IMR-90 (cell line): ENCODE measurements at regions not wholly inside any gene's neighbourhood (a gene's known extent, or its start where the extent isn't known, plus 50 kb on each side); places are given as distances from the start of the nearest gene placed in this dataset.

Experiments
- ATAC-seq: fragments of 200-7000 bp; cut with Tn5 transposase; 2 replicates; pipeline ENCODE4 v1.9.1; 2020; ENCODE audit warnings: low read depth, mild to moderate bottlenecking, moderate library complexity
- BruUV-seq: library from RNA; stranded (reverse); fragments of 400-500 nt; replicated peaks from 2 replicates; lab custom pipeline; 2021; lab: Mats Ljungman, UMichigan
- CTCF ChIA-PET: fragments of 300-600 bp; formaldehyde crosslinking; extraction: SDS; loops from one replicate; lab custom pipeline; 2021; ENCODE audit warnings: antibody characterized with exemption; lab: Yijun Ruan, JAX
- POLR2A ChIA-PET: fragments of 300-600 bp; sonication (Branson Sonifier 250); formaldehyde crosslinking; loops from one replicate; lab custom pipeline; 2022; ENCODE audit warnings: antibody characterized with exemption; ENCODE audit not compliant: unreplicated experiment; lab: Charles Lee
- DNase-seq: peaks from one replicate; pipeline ENCODE4 v3.0.0; 2013
- H2AFZ ChIP-seq: replicated peaks from 2 replicates; pipeline ENCODE3; 2013; ENCODE audit warnings: low read length, mild to moderate bottlenecking; ENCODE audit not compliant: poor library complexity
- H2AK5ac ChIP-seq: 2 replicates; pipeline ENCODE4 v1.6.1; 2013; ENCODE audit warnings: low read depth, low read length, inconsistent platforms
- H2AK9ac ChIP-seq: replicated peaks from 2 replicates; pipeline ENCODE3; 2013; ENCODE audit warnings: mild to moderate bottlenecking, low read depth, low read length, moderate library complexity; ENCODE audit not compliant: poor library complexity
- H2BK120ac ChIP-seq: 2 replicates; pipeline ENCODE4 v1.6.1; 2013; ENCODE audit warnings: low read depth, low read length, inconsistent platforms
- H2BK15ac ChIP-seq: 3 replicates; pipeline ENCODE4 v1.6.1; 2013; ENCODE audit warnings: low read depth, low read length, inconsistent platforms
- H2BK20ac ChIP-seq: 2 replicates; pipeline ENCODE4 v1.6.1; 2013; ENCODE audit warnings: low read depth, mild to moderate bottlenecking, inconsistent platforms, low read length, moderate library complexity
- H2BK5ac ChIP-seq: 2 replicates; pipeline ENCODE4 v1.6.1; 2013; ENCODE audit warnings: mild to moderate bottlenecking, low read depth, low read length, inconsistent platforms; ENCODE audit not compliant: poor library complexity, severe bottlenecking
- H3K14ac ChIP-seq: replicated peaks from 2 replicates; pipeline ENCODE4 v1.6.1; 2013; ENCODE audit warnings: low read depth, low read length, inconsistent platforms
- H3K18ac ChIP-seq: 2 replicates; pipeline ENCODE4 v1.6.1; 2013; ENCODE audit warnings: low read depth, low read length, control low read depth
- H3K23ac ChIP-seq: 2 replicates; pipeline ENCODE4 v1.6.1; 2013; ENCODE audit warnings: low read depth, low read length, inconsistent platforms
- H3K27ac ChIP-seq: 2 replicates; pipeline ENCODE4 v1.5.1; 2013; ENCODE audit warnings: mild to moderate bottlenecking, control low read depth, low read length; ENCODE audit not compliant: insufficient read depth
- H3K27me3 ChIP-seq: 2 replicates; pipeline ENCODE4 v1.6.1; 2013; ENCODE audit warnings: low read length; ENCODE audit not compliant: control insufficient read depth, insufficient read depth
- H3K36me3 ChIP-seq: 2 replicates; pipeline ENCODE4 v1.6.1; 2013; ENCODE audit warnings: low read length, mixed read lengths; ENCODE audit not compliant: control insufficient read depth, insufficient read depth
- H3K4ac ChIP-seq: 2 replicates; pipeline ENCODE4 v1.6.1; 2013; ENCODE audit warnings: low read depth, low read length, inconsistent platforms
- H3K4me1 ChIP-seq: 2 replicates; pipeline ENCODE4 v1.6.1; 2013; ENCODE audit warnings: low read length, mixed read lengths; ENCODE audit not compliant: control insufficient read depth, insufficient read depth
- H3K4me2 ChIP-seq: 2 replicates; pipeline ENCODE4 v1.6.1; 2013; ENCODE audit warnings: low read depth, mild to moderate bottlenecking, control low read depth, low read length, moderate library complexity
- H3K4me3 ChIP-seq: 2 replicates; pipeline ENCODE4 v1.5.1; 2013; ENCODE audit warnings: low read depth, mild to moderate bottlenecking, control low read depth, low read length, moderate library complexity; ENCODE audit not compliant: insufficient read depth
- H3K56ac ChIP-seq: 2 replicates; pipeline ENCODE4 v1.6.1; 2013; ENCODE audit warnings: low read length, inconsistent platforms; ENCODE audit not compliant: insufficient read depth; ENCODE audit errors: extremely low read depth
- H3K79me1 ChIP-seq, 2 experiments: 2 replicates each; pipeline ENCODE4 v1.6.1; 2013; ENCODE audit warnings: low read length in 2 of 2, inconsistent platforms in 1 of 2, low read depth in 1 of 2
- H3K9ac ChIP-seq: 2 replicates; pipeline ENCODE4 v1.6.1; 2013; ENCODE audit warnings: low read depth, low read length, control low read depth
- H3K9me1 ChIP-seq: 2 replicates; pipeline ENCODE4 v1.6.1; 2013; ENCODE audit warnings: low read length, inconsistent platforms; ENCODE audit not compliant: insufficient read depth
- H3K9me3 ChIP-seq: 2 replicates; pipeline ENCODE4 v1.6.1; 2013; ENCODE audit warnings: low read length; ENCODE audit not compliant: control insufficient read depth, insufficient read depth
- H4K20me1 ChIP-seq: 2 replicates; pipeline ENCODE4 v1.6.1; 2013; ENCODE audit warnings: low read length, inconsistent platforms; ENCODE audit not compliant: insufficient read depth
- H4K5ac ChIP-seq: 2 replicates; pipeline ENCODE4 v1.6.1; 2013; ENCODE audit warnings: mild to moderate bottlenecking, low read depth, low read length, control low read depth
- H4K8ac ChIP-seq, 2 experiments: 2 replicates each; pipeline ENCODE4 v1.6.1; 2013; ENCODE audit warnings: low read depth in 2 of 2, low read length in 2 of 2, control low read depth in 1 of 2, inconsistent platforms in 1 of 2
- H4K91ac ChIP-seq: 2 replicates; pipeline ENCODE4 v1.6.1; 2013; ENCODE audit warnings: low read depth, low read length, inconsistent platforms; ENCODE audit not compliant: insufficient read depth
- BHLHE40 ChIP-seq: fragments of 150-350 bp; IDR thresholded peaks from 2 replicates; pipeline ENCODE4 v1.6.1; 2016; ENCODE audit warnings: mild to moderate bottlenecking, low read depth, low read length
- CEBPB ChIP-seq: IDR thresholded peaks from 2 replicates; pipeline ENCODE4 v1.6.1; 2012; ENCODE audit warnings: low read depth, low read length, improper control_type of control experiment
- CTCF ChIP-seq: conservative IDR thresholded peaks from 2 replicates; pipeline ENCODE4 v1.5.1; 2012; ENCODE audit warnings: mild to moderate bottlenecking, low read depth, low read length, improper control_type of control experiment
- FOS ChIP-seq: fragments of 150-350 bp; IDR thresholded peaks from 2 replicates; pipeline ENCODE4 v1.6.1; 2016; ENCODE audit warnings: low read depth, low read length
- MXI1 ChIP-seq: IDR thresholded peaks from 2 replicates; pipeline ENCODE4 v1.6.1; 2012; ENCODE audit warnings: low read depth, mild to moderate bottlenecking, low read length, moderate library complexity, borderline replicate concordance
- NFE2L2 ChIP-seq: fragments of 150-350 bp; IDR thresholded peaks from 2 replicates; pipeline ENCODE4 v1.6.1; 2016; ENCODE audit warnings: low read depth, mild to moderate bottlenecking, low read length
- POLR2A ChIP-seq: IDR thresholded peaks from 2 replicates; pipeline ENCODE4 v1.6.1; 2012; ENCODE audit warnings: mild to moderate bottlenecking, low read depth, low read length
- RAD21 ChIP-seq: IDR thresholded peaks from 2 replicates; pipeline ENCODE4 v1.6.1; 2012; ENCODE audit warnings: low read length, improper control_type of control experiment
- RCOR1 ChIP-seq: IDR thresholded peaks from 2 replicates; pipeline ENCODE4 v1.6.1; 2012; ENCODE audit warnings: mild to moderate bottlenecking, low read length, improper control_type of control experiment; ENCODE audit not compliant: insufficient replicate concordance
- USF2 ChIP-seq: fragments of 150-350 bp; IDR thresholded peaks from 2 replicates; pipeline ENCODE4 v1.6.1; 2017; ENCODE audit warnings: mild to moderate bottlenecking, antibody characterized with exemption, low read length, low read depth
- WGBS, 2 experiments: methylation state at CpG; one replicate each; pipeline versions ENCODE4 v1.1.5 to v1.1.7; 2013; ENCODE audit warnings: missing lambda C conversion rate in 2 of 2; ENCODE audit not compliant: insufficient read length in 1 of 2; ENCODE audit errors: extremely low coverage in 2 of 2; 5-methylcytosine and 5-hydroxymethylcytosine counted together
- dilution Hi-C: fragments of 300-500 bp; cut with HindIII; formaldehyde crosslinking; loops from one replicate; pipeline ENCODE4 v1.14.3; 2018; ENCODE audit warnings: low sequenced_read_pairs; ENCODE audit not compliant: unreplicated experiment
- in situ Hi-C: fragments of 300-500 bp; cut with MboI; formaldehyde crosslinking; loops from 3 replicates; pipeline ENCODE4 v1.14.3; 2019; ENCODE audit warnings: low sequenced_read_pairs, inconsistent platforms, mixed read lengths
- intact Hi-C: fragments of 100-400 bp; cut with micrococcal nuclease; formaldehyde crosslinking; loops from 2 replicates; pipeline ENCODE4 v1.10.0; 2022

GRCh38 chr19:5251096-5252065, 89.2 kb downstream of the PTPRS start:
- no peak overlapping the region for H3K23ac ChIP-seq
- dilution Hi-C loops (no loop called here), intact Hi-C loops (no loop called here), in situ Hi-C loops (no loop called here)
- TF ChIP-seq FOS (no peak), POLR2A (no peak), MXI1 (no peak), USF2 (no peak), RAD21 (no peak), RCOR1 (no peak), NFE2L2 (no peak), BHLHE40 (no peak), CEBPB (no peak), CTCF (no peak)
- H3K4me3 ChIP-seq = no peak overlapping the region
- no peak overlapping the region for H2AFZ ChIP-seq
- no peak overlapping the region for H3K4ac ChIP-seq
- no peak overlapping the region for H2BK15ac ChIP-seq
- no peaks in the 10 kb centered on the region for H3K4me1 ChIP-seq
- 100% methylated on average over 2 of the region's 27 CpGs; no CpG with 5 or more reads in 1 of the 2 experiments for WGBS, 2 experiments
- no peak overlapping the region for H2AK9ac ChIP-seq
- H3K4me2 ChIP-seq = no peak overlapping the region
- no peak overlapping the region for H2BK20ac ChIP-seq
- no peak overlapping the region for H4K8ac ChIP-seq
- ChIA-PET POLR2A (no interaction called here), CTCF (no interaction called here)
- H3K9me3 ChIP-seq = peaks cover 21% of the 10 kb centered on the region
- H3K9ac ChIP-seq = no peak overlapping the region
- H4K20me1 ChIP-seq = no peaks in the 10 kb centered on the region
- DNase-seq (no peak), ATAC-seq (no peak)
- H3K79me1 ChIP-seq = no peaks in the 10 kb centered on the region; a peak in 1 of 4 replicates
- BruUV-seq = no TSS peak
- H4K91ac ChIP-seq = no peak overlapping the region
- no peak overlapping the region for H2BK120ac ChIP-seq
- no peak overlapping the region for H3K56ac ChIP-seq
- no peak overlapping the region for H4K5ac ChIP-seq
- no peak overlapping the region for H3K14ac ChIP-seq
- no peak overlapping the region for H3K27ac ChIP-seq
- H3K9me1 ChIP-seq = no peaks in the 10 kb centered on the region
- H3K36me3 ChIP-seq = peaks cover 30% of the 10 kb centered on the region
- no peak overlapping the region for H2AK5ac ChIP-seq
- no peak overlapping the region for H3K18ac ChIP-seq
- no peak overlapping the region for H2BK5ac ChIP-seq
- H3K27me3 ChIP-seq = no peaks in the 10 kb centered on the region
